Thyroid gland (tissue), 4 donors: ENCODE measurements at regions not wholly inside any gene's neighbourhood (a gene's known extent, or its start where the extent isn't known, plus 50 kb on each side); places are given as distances from the start of the nearest gene placed in this dataset.

Experiments
- CTCF ChIP-seq, 6 experiments: fragments of 200-600 bp in 3 of 6; fragments of 450-650 bp in 3 of 6; sonication (generic) in 3 of 6; IDR thresholded peaks; one replicate each; pipeline ENCODE4 v1.5.1; 2016 to 2019; ENCODE audit warnings: antibody characterized with exemption in 6 of 6, mild to moderate bottlenecking in 2 of 6, inconsistent platforms in 1 of 6, moderate library complexity in 1 of 6
- POLR2A ChIP-seq, 2 donors: fragments of 450-650 bp; IDR thresholded peaks; one replicate each; pipeline ENCODE4 v1.6.1; 2017; ENCODE audit warnings: antibody characterized with exemption in 2 of 2, mild to moderate bottlenecking in 2 of 2, moderate library complexity in 1 of 2

DNA sequence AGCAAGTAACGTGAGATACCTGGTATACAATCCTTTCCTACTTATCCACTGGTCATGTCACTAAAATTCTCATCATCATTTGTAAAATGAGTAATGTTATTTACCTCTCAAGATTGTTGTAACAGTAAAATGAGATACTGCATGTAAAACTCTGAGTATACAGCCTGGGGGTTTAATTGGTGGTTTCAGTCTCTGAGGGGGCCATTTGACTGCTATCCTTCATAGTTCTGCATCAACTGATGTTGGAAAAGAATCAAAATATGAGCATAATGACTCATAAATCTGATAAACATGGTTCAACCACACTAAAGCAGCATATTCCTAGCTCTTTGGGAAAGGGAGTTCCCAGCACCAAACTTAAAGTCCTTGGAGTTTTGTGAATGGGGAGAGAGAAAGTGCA lies 181.0 kb upstream of the GHR start:
- TF ChIP-seq CTCF (IDR thresholded peaks at IDR 0.05) (no peak), POLR2A (IDR thresholded peaks at IDR 0.05) (no peak)
